ACHN (cell line): ENCODE measurements at regions not wholly inside any gene's neighbourhood (a gene's known extent, or its start where the extent isn't known, plus 50 kb on each side); places are given as distances from the start of the nearest gene placed in this dataset.

Source experiments
- DNase-seq: peaks from one replicate; pipeline ENCODE4 v3.0.0-alpha.2; 2015
- in situ Hi-C: cut with HindIII; loops from 2 replicates; pipeline ENCODE4 v1.10.0; 2017; ENCODE audit warnings: low sequenced_read_pairs, low pct_ligation_motif_present, low pct_unique_long_range_greater_than_20kb

DNA sequence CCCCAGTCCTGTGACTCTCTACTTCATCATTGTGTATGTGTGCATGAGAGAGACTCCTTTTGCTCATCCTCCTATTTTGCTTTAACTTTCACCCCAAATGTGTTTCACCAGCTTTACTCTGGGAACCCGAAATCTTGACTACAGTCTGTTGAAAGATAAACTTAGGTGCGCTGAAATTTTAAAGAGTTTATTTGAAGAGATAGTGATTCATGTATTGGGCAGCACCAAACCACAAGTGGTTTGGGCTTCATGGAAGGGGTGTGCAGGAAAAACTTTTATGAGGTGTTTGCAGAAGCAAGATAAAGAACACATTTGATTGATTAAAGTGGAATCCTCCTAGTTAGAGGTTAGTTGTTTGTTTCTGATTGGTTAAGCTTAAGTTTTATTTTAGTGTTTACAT, 50.8 kb upstream of the RFC3 start:
- no peak for DNase-seq
- in situ Hi-C loops: no loop called here
